Activated T-helper 1 cell treated with anti-CD3 and anti-CD28 coated beads, Interleukin-12 subunit alpha, Interleukin-12 subunit beta, Interleukin-2, Interleukin-4 antibody, amounts not matched to agents 30 ng/mL and 10 ng/mL and 1 ng/mL, durations not matched to agents 14 hours and 24 hours and 36 hours (primary cell): ENCODE measurements at regions not wholly inside any gene's neighbourhood (a gene's known extent, or its start where the extent isn't known, plus 50 kb on each side); places are given as distances from the start of the nearest gene placed in this dataset.

ENCODE experiments used
- DNase-seq: peaks from one replicate; pipeline ENCODE4 v3.0.0; 2021; ENCODE audit warnings: low spot score
- H3K27ac Mint-ChIP-seq: one replicate; pipeline ENCODE4 v1.8.0; 2021; ENCODE audit warnings: mild to moderate bottlenecking, mixed read lengths
- H3K27me3 Mint-ChIP-seq: one replicate; pipeline ENCODE4 v1.8.0; 2022; ENCODE audit warnings: mild to moderate bottlenecking, moderate library complexity, mixed read lengths; ENCODE audit not compliant: insufficient read depth
- H3K36me3 Mint-ChIP-seq: one replicate; pipeline ENCODE4 v1.8.0; 2021; ENCODE audit warnings: low read depth, mixed read lengths
- H3K4me1 Mint-ChIP-seq: one replicate; pipeline ENCODE4 v1.8.0; 2021; ENCODE audit warnings: low read depth, mixed read lengths
- H3K4me3 Mint-ChIP-seq: one replicate; pipeline ENCODE4 v1.8.0; 2021; ENCODE audit warnings: mild to moderate bottlenecking, moderate library complexity, mixed read lengths
- H3K9me3 Mint-ChIP-seq: one replicate; pipeline ENCODE4 v1.8.0; 2021; ENCODE audit warnings: mixed read lengths
- intact Hi-C: fragments of 100-400 bp; cut with micrococcal nuclease; formaldehyde crosslinking; loops from one replicate; pipeline ENCODE4 v1.15.1; 2024

GRCh38 chr2:59398081-59398480 is 1155.4 kb downstream of the BCL11A start:
- no peak for DNase-seq
- no peak overlapping the region for H3K27ac Mint-ChIP-seq
- H3K27me3 Mint-ChIP-seq = no peaks in the 10 kb centered on the region
- H3K9me3 Mint-ChIP-seq = no peaks in the 10 kb centered on the region
- intact Hi-C loops = no loop called here
- H3K4me3 Mint-ChIP-seq = no peak overlapping the region
- H3K4me1 Mint-ChIP-seq = no peaks in the 10 kb centered on the region
- no peaks in the 10 kb centered on the region for H3K36me3 Mint-ChIP-seq

DNA sequence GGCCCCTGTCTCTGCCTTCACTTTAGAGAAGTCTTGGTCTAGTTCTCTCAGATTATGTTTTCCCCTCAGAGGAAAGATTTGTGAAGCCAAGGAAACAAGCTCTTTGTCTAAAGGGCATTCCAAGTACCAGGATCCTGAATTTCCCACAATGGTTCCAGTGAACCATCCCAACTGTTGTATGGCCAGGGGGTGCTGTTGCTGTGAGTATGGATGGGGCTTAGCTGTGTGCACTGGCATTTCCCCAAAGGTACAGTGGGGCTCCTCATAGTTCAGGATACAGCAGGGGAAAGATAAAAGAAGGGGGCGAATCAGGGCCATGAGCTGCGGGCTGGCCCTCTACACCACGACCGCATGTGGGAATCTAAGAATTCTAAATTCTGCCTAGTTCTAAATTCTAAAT is 1154.0 kb upstream of the FANCL start:
- Mint-ChIP-seq H3K36me3 (no peaks in the 10 kb centered on the region), H3K27ac (no peak overlapping the region), H3K4me1 (no peaks in the 10 kb centered on the region), H3K9me3 (no peaks in the 10 kb centered on the region), H3K27me3 (no peaks in the 10 kb centered on the region), H3K4me3 (no peak overlapping the region)
- intact Hi-C loops = no loop called here
- no peak for DNase-seq

GRCh38 chr2:59391896-59392295 is 1150.8 kb upstream of the FANCL start:
- Mint-ChIP-seq H3K4me1 (no peaks in the 10 kb centered on the region), H3K27ac (no peak overlapping the region), H3K36me3 (no peaks in the 10 kb centered on the region), H3K4me3 (no peak overlapping the region), H3K9me3 (no peaks in the 10 kb centered on the region), H3K27me3 (no peaks in the 10 kb centered on the region)
- intact Hi-C loops = no loop called here
- no peak for DNase-seq

- no peaks in the 10 kb centered on the region for H3K9me3 Mint-ChIP-seq
- intact Hi-C loops = no loop called here
- no peak overlapping the region for H3K27ac Mint-ChIP-seq
- H3K4me1 Mint-ChIP-seq = no peaks in the 10 kb centered on the region
- no peaks in the 10 kb centered on the region for H3K36me3 Mint-ChIP-seq
- no peak for DNase-seq
- H3K27me3 Mint-ChIP-seq = no peaks in the 10 kb centered on the region
- H3K4me3 Mint-ChIP-seq = no peak overlapping the region
These were observed 1149.5 kb upstream of the FANCL start for GRCh38 chr2:59390581-59390980.

DNA sequence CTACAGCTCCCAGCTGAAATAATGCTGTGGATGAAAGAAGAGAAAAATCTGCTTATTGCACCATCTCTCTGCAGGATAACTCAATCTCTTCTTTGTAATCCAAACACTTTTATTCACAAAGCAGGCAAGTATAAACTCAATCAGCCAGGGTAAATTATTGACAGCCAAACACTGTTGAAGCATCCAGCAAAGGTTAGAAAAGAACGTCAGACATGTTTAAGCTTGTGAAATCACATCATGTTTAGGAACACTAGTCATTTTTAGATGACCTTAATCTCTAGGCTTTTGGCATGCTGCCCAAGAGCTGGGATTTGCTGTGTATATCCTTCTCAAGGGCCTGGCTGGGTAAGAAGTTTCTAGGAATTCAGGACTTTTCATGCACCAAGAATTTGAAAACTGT is 1148.1 kb upstream of the FANCL start:
- Mint-ChIP-seq H3K4me1 (no peaks in the 10 kb centered on the region), H3K9me3 (no peaks in the 10 kb centered on the region), H3K4me3 (no peak overlapping the region), H3K27me3 (no peaks in the 10 kb centered on the region), H3K27ac (no peak overlapping the region), H3K36me3 (no peaks in the 10 kb centered on the region)
- intact Hi-C loops = no loop called here
- no peak for DNase-seq

DNA sequence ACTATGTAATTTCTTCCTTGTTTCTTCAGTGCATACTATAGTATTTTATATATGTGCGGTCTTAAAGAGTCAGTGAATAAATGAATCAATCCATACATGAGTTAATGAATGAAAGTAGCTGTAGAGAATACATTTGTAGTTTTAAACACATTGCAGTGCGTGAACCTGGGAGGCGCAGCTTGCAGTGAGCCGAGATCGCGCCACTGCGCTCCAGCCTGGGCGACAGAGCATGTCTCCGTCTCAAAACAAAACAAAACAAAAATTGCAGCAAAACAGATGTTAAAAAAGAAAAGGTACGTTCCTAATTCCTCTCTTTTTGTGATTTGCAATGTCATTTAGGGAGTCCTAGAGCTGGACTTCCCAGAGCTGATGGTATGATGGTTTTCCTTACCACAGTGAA is 1144.8 kb upstream of the FANCL start:
- Mint-ChIP-seq H3K27ac (no peak overlapping the region), H3K27me3 (no peaks in the 10 kb centered on the region), H3K4me1 (no peaks in the 10 kb centered on the region), H3K36me3 (no peaks in the 10 kb centered on the region), H3K4me3 (no peak overlapping the region), H3K9me3 (no peaks in the 10 kb centered on the region)
- DNase-seq = no peak
- intact Hi-C loops = no loop called here

- intact Hi-C loops = no loop called here
- Mint-ChIP-seq H3K4me1 (no peaks in the 10 kb centered on the region), H3K9me3 (no peaks in the 10 kb centered on the region), H3K4me3 (no peak overlapping the region), H3K36me3 (no peaks in the 10 kb centered on the region), H3K27me3 (no peaks in the 10 kb centered on the region), H3K27ac (no peak overlapping the region)
- no peak for DNase-seq
These were observed 1142.3 kb upstream of the FANCL start for GRCh38 chr2:59383473-59383872.

- intact Hi-C loops = no loop called here
- no peak for DNase-seq
These were observed 1137.0 kb upstream of the FANCL start for GRCh38 chr2:59378127-59378526.

GRCh38 chr2:59366288-59366687 is 1125.2 kb upstream of the FANCL start:
- DNase-seq = no peak
- H3K27ac Mint-ChIP-seq = no peak overlapping the region
- H3K27me3 Mint-ChIP-seq = no peaks in the 10 kb centered on the region
- intact Hi-C loops = no loop called here
- no peaks in the 10 kb centered on the region for H3K4me1 Mint-ChIP-seq
- H3K9me3 Mint-ChIP-seq = no peaks in the 10 kb centered on the region
- no peaks in the 10 kb centered on the region for H3K36me3 Mint-ChIP-seq
- H3K4me3 Mint-ChIP-seq = no peak overlapping the region

More at GRCh38 chr2:59378127-59378526, 1137.0 kb upstream of the FANCL start:
- Mint-ChIP-seq H3K4me1 (no peaks in the 10 kb centered on the region), H3K4me3 (no peak overlapping the region), H3K27ac (no peak overlapping the region), H3K36me3 (no peaks in the 10 kb centered on the region), H3K27me3 (no peaks in the 10 kb centered on the region), H3K9me3 (no peaks in the 10 kb centered on the region)

DNA sequence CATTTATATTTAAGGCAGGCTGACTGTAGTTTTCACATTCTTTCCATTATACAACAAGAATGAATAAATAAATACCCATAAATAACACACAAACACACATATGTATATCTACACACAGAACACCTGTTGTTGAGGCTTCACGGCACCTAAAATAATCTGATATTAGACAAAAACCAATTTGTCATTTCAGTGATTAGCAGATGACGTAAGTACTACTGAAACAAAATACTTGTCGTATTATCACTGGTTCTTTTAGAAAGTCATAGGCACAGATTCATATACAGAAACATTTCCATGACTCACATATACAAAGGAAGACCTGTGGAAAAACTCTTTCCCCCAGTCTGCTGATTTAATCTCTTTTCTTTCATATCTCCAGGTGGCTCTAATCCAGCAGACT is 1113.4 kb upstream of the FANCL start:
- intact Hi-C loops = no loop called here
- H3K27me3 Mint-ChIP-seq = no peaks in the 10 kb centered on the region
- no peak for DNase-seq

GRCh38 chr2:59353306-59353921 is 1112.3 kb upstream of the FANCL start:
- H3K4me1 Mint-ChIP-seq = no peaks in the 10 kb centered on the region
- intact Hi-C loops = no loop called here
- no peak overlapping the region for H3K4me3 Mint-ChIP-seq
- H3K36me3 Mint-ChIP-seq = no peaks in the 10 kb centered on the region
- no peak for DNase-seq
- H3K27ac Mint-ChIP-seq = no peak overlapping the region
- peaks cover 5% of the 10 kb centered on the region for H3K9me3 Mint-ChIP-seq
- no peaks in the 10 kb centered on the region for H3K27me3 Mint-ChIP-seq

More for the DNA sequence above, 1113.4 kb upstream of the FANCL start:
- Mint-ChIP-seq H3K4me1 (no peaks in the 10 kb centered on the region), H3K36me3 (no peaks in the 10 kb centered on the region), H3K4me3 (no peak overlapping the region), H3K27ac (no peak overlapping the region), H3K9me3 (peaks cover 5% of the 10 kb centered on the region)

- DNase-seq = no peak
- no peak overlapping the region for H3K27ac Mint-ChIP-seq
- H3K9me3 Mint-ChIP-seq = no peaks in the 10 kb centered on the region
- H3K4me1 Mint-ChIP-seq = no peaks in the 10 kb centered on the region
- no peaks in the 10 kb centered on the region for H3K27me3 Mint-ChIP-seq
- no peak overlapping the region for H3K4me3 Mint-ChIP-seq
- no peaks in the 10 kb centered on the region for H3K36me3 Mint-ChIP-seq
- intact Hi-C loops = no loop called here
These were observed 1101.0 kb upstream of the FANCL start for GRCh38 chr2:59342166-59342565.

DNA sequence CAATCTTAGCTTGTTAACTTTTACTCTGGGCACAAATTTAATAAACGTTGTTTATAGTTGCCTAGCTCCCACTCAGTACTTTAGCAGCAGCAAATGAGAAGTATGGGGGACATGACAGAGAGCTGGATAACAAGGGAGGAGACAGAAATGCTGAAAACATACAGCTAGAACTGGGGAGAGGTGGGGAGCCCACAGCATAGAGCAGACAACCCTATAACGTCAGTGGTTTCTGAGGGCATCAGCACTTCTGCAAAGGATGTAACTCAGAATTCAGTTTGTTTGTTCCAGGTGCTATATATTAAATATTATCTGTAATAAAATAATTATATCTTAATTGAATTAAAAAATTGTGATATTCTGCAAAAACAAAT is 1098.7 kb upstream of the FANCL start:
- H3K27ac Mint-ChIP-seq = no peak overlapping the region
- no peaks in the 10 kb centered on the region for H3K4me1 Mint-ChIP-seq
- no peak for DNase-seq
- H3K27me3 Mint-ChIP-seq = no peaks in the 10 kb centered on the region
- no peak overlapping the region for H3K4me3 Mint-ChIP-seq
- no peaks in the 10 kb centered on the region for H3K36me3 Mint-ChIP-seq
- intact Hi-C loops = no loop called here
- no peaks in the 10 kb centered on the region for H3K9me3 Mint-ChIP-seq

- no peak overlapping the region for H3K4me3 Mint-ChIP-seq
- no peaks in the 10 kb centered on the region for H3K4me1 Mint-ChIP-seq
- H3K27me3 Mint-ChIP-seq = no peaks in the 10 kb centered on the region
- H3K27ac Mint-ChIP-seq = no peak overlapping the region
- H3K36me3 Mint-ChIP-seq = no peaks in the 10 kb centered on the region
- DNase-seq = no peak
- no peaks in the 10 kb centered on the region for H3K9me3 Mint-ChIP-seq
- intact Hi-C loops = no loop called here
These were observed 1098.2 kb upstream of the FANCL start for GRCh38 chr2:59339121-59339836.
